ENCODE measurements at regions not wholly inside any gene's neighbourhood (a gene's known extent, or its start where the extent isn't known, plus 50 kb on each side); places are given as distances from the start of the nearest gene placed in this dataset.
A peak's percentile ranks its signal among the peaks of the same experiment; 100 is the strongest.

DNA sequence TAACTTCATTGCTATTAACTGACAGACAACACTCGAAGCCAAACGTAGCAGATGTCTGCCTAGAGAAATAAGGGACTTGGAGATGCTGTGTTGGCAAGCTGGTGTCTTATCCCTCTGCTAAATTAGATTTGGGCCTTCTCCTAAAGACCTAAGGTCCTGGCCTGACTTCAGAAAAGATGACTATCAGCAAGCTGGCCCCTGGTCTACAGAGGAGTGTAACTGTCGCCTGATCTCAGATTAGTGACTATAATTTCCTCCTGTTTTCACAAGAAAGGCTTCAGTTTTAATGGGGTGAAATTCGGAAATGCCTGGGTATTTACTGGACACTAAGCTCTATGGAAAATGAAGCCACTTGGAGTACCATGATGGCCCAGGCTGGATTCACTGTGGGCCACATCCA, 53.1 kb upstream of the SLC7A14 start (continued):
- TF ChIP-seq, protein P1, sequence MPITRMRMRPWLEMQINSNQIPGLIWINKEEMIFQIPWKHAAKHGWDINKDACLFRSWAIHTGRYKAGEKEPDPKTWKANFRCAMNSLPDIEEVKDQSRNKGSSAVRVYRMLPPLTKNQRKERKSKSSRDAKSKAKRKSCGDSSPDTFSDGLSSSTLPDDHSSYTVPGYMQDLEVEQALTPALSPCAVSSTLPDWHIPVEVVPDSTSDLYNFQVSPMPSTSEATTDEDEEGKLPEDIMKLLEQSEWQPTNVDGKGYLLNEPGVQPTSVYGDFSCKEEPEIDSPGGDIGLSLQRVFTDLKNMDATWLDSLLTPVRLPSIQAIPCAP (CRISPR knock-in tag; IDR thresholded peaks at IDR 0.05; ENCODE audit: borderline replicate concordance), result no peak
- TF ChIP-seq ZNF77 (CRISPR knock-in tag; IDR thresholded peaks at IDR 0.05) (no peak), GABPB2 (CRISPR knock-in tag; conservative IDR thresholded peaks at IDR 0.05) (no peak), HNRNPLL (IDR thresholded peaks at IDR 0.05; ENCODE audit: low read depth, low read length, poor library complexity, severe bottlenecking) (no peak), SMAD4 (CRISPR knock-in tag; conservative IDR thresholded peaks at IDR 0.05) (0 out of 2 replicates have a peak, but pooled peaks have one; percentile 29), IRF2 (CRISPR knock-in tag; IDR thresholded peaks at IDR 0.05) (no peak), ZNF695 (CRISPR knock-in tag; IDR thresholded peaks at IDR 0.05) (no peak)

DNA sequence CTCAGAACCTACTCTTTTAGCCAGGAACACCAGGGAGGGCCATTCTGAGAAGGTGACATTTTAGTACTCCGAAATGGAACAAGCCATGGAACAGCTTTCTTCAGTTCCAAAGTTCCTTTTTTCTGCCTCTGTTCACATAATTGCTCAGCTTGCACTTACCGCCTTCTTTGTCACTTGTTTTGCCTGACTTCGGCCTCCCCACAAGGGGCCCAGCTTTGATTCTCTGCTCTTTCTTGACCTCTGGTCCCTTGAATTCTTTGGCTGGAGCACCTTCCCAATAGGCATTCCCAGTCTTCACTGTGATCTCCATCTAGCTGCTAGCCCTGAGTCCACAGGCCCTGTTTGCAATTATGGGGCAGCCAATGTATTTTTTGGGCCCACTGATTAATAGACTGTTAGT, 51.4 kb upstream of the SLC7A14 start:
- Histone ChIP-seq H3K36me3 (ENCODE audit: control insufficient read depth, insufficient read depth, low read length) (no peaks in the 10 kb centered on the region), H3K4me1 (replicated peaks in 1 of 2; ENCODE audit: control insufficient read depth in 2 of 2, insufficient read depth in 2 of 2, low read length in 2 of 2) (peaks cover 27 to 42% of the 10 kb centered on the region in 2 experiments), H4K20me1 (replicated peaks; ENCODE audit: control insufficient read depth, insufficient read depth, low read length) (no peaks in the 10 kb centered on the region), H3K79me2 (ENCODE audit: control insufficient read depth, insufficient read depth, low read length) (no peaks in the 10 kb centered on the region), H3K9me3 (replicated peaks; ENCODE audit: control insufficient read depth, insufficient read depth, low read depth, low read length) (no peaks in the 10 kb centered on the region), H3K9ac (ENCODE audit: insufficient read depth in 1 of 2, low read depth in 2 of 2, low read length in 2 of 2) (no peak overlapping the region), H2AFZ (ENCODE audit: low read depth, low read length) (0 out of 2 replicates have a peak overlapping the region, but pooled peaks have one; percentile 36), H3K9me1 (ENCODE audit: control insufficient read depth, insufficient read depth, low read length) (no peaks in the 10 kb centered on the region), H3K4me2 (ENCODE audit: insufficient read depth, low read length) (no peak overlapping the region), H3K27me3 (ENCODE audit: control insufficient read depth in 2 of 2, insufficient read depth in 2 of 2, low read length in 2 of 2) (no peaks in the 10 kb centered on the region), H3K4me3 (no peak overlapping the region), H3K27ac (ENCODE audit: extremely low read depth, low read depth, low read length) (no peak overlapping the region)
- POLR2A ChIA-PET, result interaction anchor here (0.6 to 1.1 kb wide), 4 partner anchors 15 to 229 kb away, joined by 3 to 4 read pairs (median 3); no protein-coding TSS in a partner anchor
- FAIRE-seq (no peak), DNase-seq (ENCODE audit: extremely low read depth in 1 of 4, low spot score in 3 of 4) (no peak), ATAC-seq (no peak)
- intact Hi-C loops (cut with micrococcal nuclease) (loop anchor here (5.0 kb wide), 1 partner anchor 50 kb away; no protein-coding TSS in a partner anchor), in situ Hi-C loops (cut with MboI) (loop anchor here (25.0 kb wide), 1 partner anchor 950 kb away; no protein-coding TSS in a partner anchor)
- 80% methylated on average over 3 of the region's 3 CpGs for WGBS (ENCODE audit: insufficient coverage, low coverage, missing lambda C conversion rate)
- TF ChIP-seq, protein P2, sequence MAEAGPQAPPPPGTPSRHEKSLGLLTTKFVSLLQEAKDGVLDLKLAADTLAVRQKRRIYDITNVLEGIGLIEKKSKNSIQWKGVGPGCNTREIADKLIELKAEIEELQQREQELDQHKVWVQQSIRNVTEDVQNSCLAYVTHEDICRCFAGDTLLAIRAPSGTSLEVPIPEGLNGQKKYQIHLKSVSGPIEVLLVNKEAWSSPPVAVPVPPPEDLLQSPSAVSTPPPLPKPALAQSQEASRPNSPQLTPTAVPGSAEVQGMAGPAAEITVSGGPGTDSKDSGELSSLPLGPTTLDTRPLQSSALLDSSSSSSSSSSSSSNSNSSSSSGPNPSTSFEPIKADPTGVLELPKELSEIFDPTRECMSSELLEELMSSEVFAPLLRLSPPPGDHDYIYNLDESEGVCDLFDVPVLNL (CRISPR knock-in tag; IDR thresholded peaks at IDR 0.05; ENCODE audit: low read depth), result no peak
- TF ChIP-seq ZNF77 (CRISPR knock-in tag; IDR thresholded peaks at IDR 0.05) (no peak), HDAC1 (IDR thresholded peaks at IDR 0.05) (no peak), ZNF274 (IDR thresholded peaks at IDR 0.05; ENCODE audit: borderline replicate concordance, low read depth, low read length) (no peak), SAFB (IDR thresholded peaks at IDR 0.05; ENCODE audit: borderline replicate concordance, low read depth, low read length) (no peak), MYC (IDR thresholded peaks at IDR 0.05; ENCODE audit: low read depth, low read length) (no peak), MYC (CRISPR knock-in tag; IDR thresholded peaks at IDR 0.05; ENCODE audit: borderline replicate concordance, low read depth) (no peak), MECOM (CRISPR knock-in tag; IDR thresholded peaks at IDR 0.05) (no peak)
- TF ChIP-seq, protein P3, sequence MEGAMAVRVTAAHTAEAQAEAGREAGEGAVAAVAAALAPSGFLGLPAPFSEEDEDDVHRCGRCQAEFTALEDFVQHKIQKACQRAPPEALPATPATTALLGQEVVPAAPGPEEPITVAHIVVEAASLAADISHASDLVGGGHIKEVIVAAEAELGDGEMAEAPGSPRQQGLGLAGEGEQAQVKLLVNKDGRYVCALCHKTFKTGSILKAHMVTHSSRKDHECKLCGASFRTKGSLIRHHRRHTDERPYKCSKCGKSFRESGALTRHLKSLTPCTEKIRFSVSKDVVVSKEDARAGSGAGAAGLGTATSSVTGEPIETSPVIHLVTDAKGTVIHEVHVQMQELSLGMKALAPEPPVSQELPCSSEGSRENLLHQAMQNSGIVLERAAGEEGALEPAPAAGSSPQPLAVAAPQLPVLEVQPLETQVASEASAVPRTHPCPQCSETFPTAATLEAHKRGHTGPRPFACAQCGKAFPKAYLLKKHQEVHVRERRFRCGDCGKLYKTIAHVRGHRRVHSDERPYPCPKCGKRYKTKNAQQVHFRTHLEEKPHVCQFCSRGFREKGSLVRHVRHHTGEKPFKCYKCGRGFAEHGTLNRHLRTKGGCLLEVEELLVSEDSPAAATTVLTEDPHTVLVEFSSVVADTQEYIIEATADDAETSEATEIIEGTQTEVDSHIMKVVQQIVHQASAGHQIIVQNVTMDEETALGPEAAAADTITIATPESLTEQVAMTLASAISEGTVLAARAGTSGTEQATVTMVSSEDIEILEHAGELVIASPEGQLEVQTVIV (CRISPR knock-in tag; IDR thresholded peaks at IDR 0.05; ENCODE audit: borderline replicate concordance), result no peak
- no TSS peak for BruUV-seq (replicated peaks)
- CTCF ChIA-PET (ENCODE audit: low intra/inter-chr PET ratio), result no interaction called here

All from K562 (cell line).